CMK (cell line): ENCODE measurements at regions not wholly inside any gene's neighbourhood (a gene's known extent, or its start where the extent isn't known, plus 50 kb on each side); places are given as distances from the start of the nearest gene placed in this dataset.
"Not testable (repeated sequence)": the region's sequence is repeated elsewhere in the genome, so short reads cannot be mapped to it uniquely, and the experiment has no call there.

Experiments used
- DNase-seq: peaks from one replicate; pipeline ENCODE4 v3.0.0-alpha.2; 2010; ENCODE audit warnings: low read depth

- not testable (repeated sequence) for DNase-seq
Observed at GRCh38 chr2:91571239-91571923, 2879.9 kb downstream of the RPIA start.

- DNase-seq, result not testable (repeated sequence)
Observed at GRCh38 chr2:91573018-91573417, 2881.5 kb downstream of the RPIA start.

- not testable (repeated sequence) for DNase-seq
Observed at GRCh38 chr2:91573755-91574154, 2882.3 kb downstream of the RPIA start.

GRCh38 chr2:91574255-91574654 is 2882.8 kb downstream of the RPIA start:
- not testable (repeated sequence) for DNase-seq

- not testable (repeated sequence) for DNase-seq
Observed at GRCh38 chr2:91575701-91576100, 2884.2 kb downstream of the RPIA start.

- not testable (repeated sequence) for DNase-seq
Observed at GRCh38 chr2:91577406-91577805, 2885.9 kb downstream of the RPIA start.

GRCh38 chr2:91578678-91579077 is 2887.2 kb downstream of the RPIA start:
- not testable (repeated sequence) for DNase-seq

GRCh38 chr2:91579555-91579954 is 2888.1 kb downstream of the RPIA start:
- DNase-seq, result not testable (repeated sequence)

- not testable (repeated sequence) for DNase-seq
Observed at GRCh38 chr2:91580043-91580442, 2888.6 kb downstream of the RPIA start.

- DNase-seq, result not testable (repeated sequence)
Observed at GRCh38 chr2:91587098-91587497, 2895.6 kb downstream of the RPIA start.

GRCh38 chr2:91587908-91588535 is 2896.5 kb downstream of the RPIA start:
- DNase-seq, result not testable (repeated sequence)

- not testable (repeated sequence) for DNase-seq
Observed at GRCh38 chr2:91588782-91589223, 2897.3 kb downstream of the RPIA start.

- DNase-seq, result not testable (repeated sequence)
Observed at GRCh38 chr2:91589454-91590328, 2898.2 kb downstream of the RPIA start.

- not testable (repeated sequence) for DNase-seq
Observed at GRCh38 chr2:91590381-91590780, 2898.9 kb downstream of the RPIA start.

GRCh38 chr2:91591066-91591465 is 2899.6 kb downstream of the RPIA start:
- DNase-seq, result not testable (repeated sequence)

GRCh38 chr2:91597436-91597835 is 2906.0 kb downstream of the RPIA start:
- DNase-seq, result not testable (repeated sequence)

- not testable (repeated sequence) for DNase-seq
Observed at GRCh38 chr2:91598519-91598918, 2907.0 kb downstream of the RPIA start.

- not testable (repeated sequence) for DNase-seq
Observed at GRCh38 chr2:91599000-91599399, 2907.5 kb downstream of the RPIA start.

- DNase-seq, result not testable (repeated sequence)
Observed at GRCh38 chr2:91602860-91603259, 2911.4 kb downstream of the RPIA start.

- not testable (repeated sequence) for DNase-seq
Observed at GRCh38 chr2:91603996-91604395, 2912.5 kb downstream of the RPIA start.

GRCh38 chr2:91604629-91605028 is 2913.2 kb downstream of the RPIA start:
- not testable (repeated sequence) for DNase-seq

- DNase-seq, result not testable (repeated sequence)
Observed at GRCh38 chr2:91623739-91624138, 2932.3 kb downstream of the RPIA start.
